SK-N-SH (cell line): ENCODE measurements at regions not wholly inside any gene's neighbourhood (a gene's known extent, or its start where the extent isn't known, plus 50 kb on each side); places are given as distances from the start of the nearest gene placed in this dataset.
"Not testable (repeated sequence)": the region's sequence is repeated elsewhere in the genome, so short reads cannot be mapped to it uniquely, and the experiment has no call there.

Experiments
- CTCF ChIP-seq: fragments of 200-600 bp; sonication (generic); IDR thresholded peaks from 2 replicates; pipeline ENCODE4 v1.6.1; 2017; ENCODE audit warnings: antibody characterized with exemption, mild to moderate bottlenecking, moderate library complexity
- EP300 ChIP-seq, 2 experiments: IDR thresholded peaks; 2 replicates each; pipeline versions ENCODE4 v1.4.0 to v1.6.1; 2012; ENCODE audit warnings: borderline replicate concordance in 1 of 2, low read depth in 1 of 2, low read length in 1 of 2
- EZH2phosphoT487 ChIP-seq: fragments of 200-600 bp; sonication (generic); IDR thresholded peaks from 2 replicates; pipeline ENCODE4 v1.6.1; 2017; ENCODE audit warnings: low read depth, mixed run types, mild to moderate bottlenecking, antibody characterized with exemption, moderate library complexity, borderline replicate concordance
- MAX ChIP-seq: IDR thresholded peaks from 2 replicates; pipeline ENCODE4 v1.4.0; 2012; ENCODE audit warnings: low read depth
- POLR2AphosphoS5 ChIP-seq: IDR thresholded peaks from 2 replicates; pipeline ENCODE4 v1.6.1; 2012; ENCODE audit warnings: low read depth, low read length
- RAD21 ChIP-seq: IDR thresholded peaks from 2 replicates; pipeline ENCODE4 v1.6.1; 2012; ENCODE audit warnings: mild to moderate bottlenecking, low read length
- RFX5 ChIP-seq: IDR thresholded peaks from 2 replicates; pipeline ENCODE4 v1.6.1; 2012; ENCODE audit warnings: mild to moderate bottlenecking, improper control_type of control experiment, low read length
- RXRA ChIP-seq: IDR thresholded peaks from 2 replicates; pipeline ENCODE4 v1.4.0; 2012; ENCODE audit warnings: low read depth, mild to moderate bottlenecking, borderline replicate concordance
- SMC3 ChIP-seq: IDR thresholded peaks from 2 replicates; pipeline ENCODE4 v1.6.1; 2012; ENCODE audit warnings: low read depth, low read length, improper control_type of control experiment
- TAF1 ChIP-seq: IDR thresholded peaks from 2 replicates; pipeline ENCODE4 v1.6.1; 2012; ENCODE audit warnings: low read depth, mild to moderate bottlenecking, low read length, moderate library complexity, borderline replicate concordance
- YY1 ChIP-seq: IDR thresholded peaks from 2 replicates; pipeline ENCODE4 v1.4.0; 2012; ENCODE audit warnings: low read depth, mild to moderate bottlenecking
- TF ChIP-seq, protein P1 (sequence below): IDR thresholded peaks from 2 replicates; pipeline ENCODE4 v1.4.0; 2012; ENCODE audit warnings: low read depth, borderline replicate concordance

DNA sequence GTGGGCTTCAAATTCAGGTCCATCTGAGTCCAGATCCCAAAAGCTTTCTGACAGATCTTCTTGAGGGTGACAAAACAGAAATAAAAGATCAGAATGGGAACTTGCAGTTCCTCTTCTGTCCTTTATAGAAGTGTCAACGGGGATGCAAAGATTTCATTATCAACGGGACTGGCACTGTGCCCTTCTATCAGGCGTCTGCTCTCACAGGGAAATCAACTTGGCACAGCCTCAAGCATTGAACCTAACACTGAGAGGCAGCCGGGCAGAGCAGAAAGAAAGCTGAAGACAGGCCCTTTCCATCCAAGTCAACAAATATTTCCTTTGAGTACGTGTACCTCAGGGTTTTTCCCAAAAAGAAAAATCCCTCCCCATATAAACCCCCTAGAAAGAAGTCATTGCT lies 136.4 kb upstream of the RRN3 start:
- not testable (repeated sequence) for TF ChIP-seq CTCF; POLR2AphosphoS5; SMC3; RFX5; YY1; EP300 (IDR thresholded peaks at IDR 0.05; ENCODE audit: borderline replicate concordance in 1 of 2, low read depth in 1 of 2, low read length in 1 of 2); EZH2phosphoT487; RXRA; MAX; TAF1; RAD21
- TF ChIP-seq, protein P1, sequence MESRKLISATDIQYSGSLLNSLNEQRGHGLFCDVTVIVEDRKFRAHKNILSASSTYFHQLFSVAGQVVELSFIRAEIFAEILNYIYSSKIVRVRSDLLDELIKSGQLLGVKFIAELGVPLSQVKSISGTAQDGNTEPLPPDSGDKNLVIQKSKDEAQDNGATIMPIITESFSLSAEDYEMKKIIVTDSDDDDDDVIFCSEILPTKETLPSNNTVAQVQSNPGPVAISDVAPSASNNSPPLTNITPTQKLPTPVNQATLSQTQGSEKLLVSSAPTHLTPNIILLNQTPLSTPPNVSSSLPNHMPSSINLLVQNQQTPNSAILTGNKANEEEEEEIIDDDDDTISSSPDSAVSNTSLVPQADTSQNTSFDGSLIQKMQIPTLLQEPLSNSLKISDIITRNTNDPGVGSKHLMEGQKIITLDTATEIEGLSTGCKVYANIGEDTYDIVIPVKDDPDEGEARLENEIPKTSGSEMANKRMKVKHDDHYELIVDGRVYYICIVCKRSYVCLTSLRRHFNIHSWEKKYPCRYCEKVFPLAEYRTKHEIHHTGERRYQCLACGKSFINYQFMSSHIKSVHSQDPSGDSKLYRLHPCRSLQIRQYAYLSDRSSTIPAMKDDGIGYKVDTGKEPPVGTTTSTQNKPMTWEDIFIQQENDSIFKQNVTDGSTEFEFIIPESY = not testable (repeated sequence)
